Midbrain (tissue), 1 donor: ENCODE measurements at regions not wholly inside any gene's neighbourhood (a gene's known extent, or its start where the extent isn't known, plus 50 kb on each side); places are given as distances from the start of the nearest gene placed in this dataset.

Source experiments
- DNase-seq: peaks from one replicate; lab custom pipeline; 2025; lab: John Stamatoyannopoulos, UW

DNA sequence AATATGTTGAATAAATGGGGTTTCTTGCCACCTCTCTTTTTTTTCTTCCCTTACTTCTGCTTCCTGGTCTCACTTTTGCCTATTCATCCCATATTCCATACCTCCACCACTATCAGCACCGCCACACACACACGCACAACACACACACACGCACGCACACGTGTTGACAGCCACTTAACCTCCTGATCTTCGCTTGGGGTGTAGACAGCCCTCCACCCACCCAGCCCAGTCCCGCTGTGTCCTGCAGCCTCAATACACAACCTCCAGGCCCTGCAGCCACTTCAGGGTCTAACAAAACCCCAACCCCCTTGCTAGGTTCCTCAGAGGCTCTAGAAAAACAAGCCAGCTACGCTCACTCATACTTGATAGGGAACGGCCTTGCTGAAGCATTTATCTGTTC, 72.3 kb downstream of the LINC00237 start:
- DNase-seq = no peak

DNA sequence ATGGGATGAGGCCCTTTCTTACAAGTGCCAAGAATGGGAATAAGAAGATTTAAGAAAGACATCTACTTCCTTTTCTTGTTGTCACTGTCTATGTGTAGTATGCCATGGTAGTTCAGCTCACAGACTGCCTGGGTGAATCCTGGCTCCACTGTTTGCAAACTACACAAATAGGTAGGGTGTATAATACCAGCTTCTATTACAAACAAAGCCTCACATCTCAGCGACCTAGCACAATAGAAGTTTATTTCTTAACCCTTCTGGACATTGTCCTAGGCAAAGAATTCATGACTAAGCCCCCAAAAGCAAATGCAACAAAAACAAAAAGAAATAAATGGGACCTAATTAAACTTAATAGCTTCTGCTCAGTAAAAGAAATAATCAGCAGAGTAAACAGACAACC, 74.5 kb downstream of the LINC00237 start:
- no peak for DNase-seq

DNA sequence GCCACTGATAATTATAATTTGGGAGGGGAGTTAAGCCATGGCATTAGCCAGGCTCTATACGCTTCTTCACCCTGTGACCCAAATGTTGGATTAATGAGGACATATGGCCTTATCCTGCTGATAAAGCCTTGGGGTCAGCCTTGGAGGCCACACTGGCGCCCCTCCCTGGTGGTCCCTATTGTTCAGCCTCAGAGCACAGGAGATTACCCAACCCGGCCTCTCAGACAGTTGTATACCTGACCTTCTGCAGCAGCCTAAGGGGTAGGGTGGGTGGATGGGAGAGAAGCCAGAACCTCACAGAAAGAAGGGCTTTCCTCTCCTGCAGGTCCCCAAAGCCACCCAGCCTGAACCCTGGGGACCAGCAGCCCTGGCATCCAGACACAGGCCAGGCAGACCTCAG, 76.8 kb downstream of the LINC00237 start:
- no peak for DNase-seq

DNA sequence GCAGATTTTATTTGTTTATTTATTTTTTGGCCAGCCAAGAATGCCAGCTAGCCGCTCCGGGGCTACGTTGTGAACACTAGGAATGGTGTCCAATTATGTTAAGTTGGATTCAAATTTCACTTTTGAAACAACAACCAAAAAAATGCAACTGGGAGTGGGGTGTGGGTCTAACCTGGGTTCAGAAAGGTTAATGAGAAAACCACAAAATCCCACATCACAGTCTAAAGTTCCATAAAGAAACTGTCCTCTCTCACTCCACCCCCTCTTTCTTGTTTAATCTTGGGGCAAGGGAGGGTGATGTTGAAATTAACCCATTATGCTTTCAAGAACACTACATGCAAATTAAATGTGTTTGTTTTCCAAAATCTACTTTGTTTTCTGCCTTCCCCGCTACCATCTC, 77.2 kb downstream of the LINC00237 start:
- DNase-seq = no peak

DNA sequence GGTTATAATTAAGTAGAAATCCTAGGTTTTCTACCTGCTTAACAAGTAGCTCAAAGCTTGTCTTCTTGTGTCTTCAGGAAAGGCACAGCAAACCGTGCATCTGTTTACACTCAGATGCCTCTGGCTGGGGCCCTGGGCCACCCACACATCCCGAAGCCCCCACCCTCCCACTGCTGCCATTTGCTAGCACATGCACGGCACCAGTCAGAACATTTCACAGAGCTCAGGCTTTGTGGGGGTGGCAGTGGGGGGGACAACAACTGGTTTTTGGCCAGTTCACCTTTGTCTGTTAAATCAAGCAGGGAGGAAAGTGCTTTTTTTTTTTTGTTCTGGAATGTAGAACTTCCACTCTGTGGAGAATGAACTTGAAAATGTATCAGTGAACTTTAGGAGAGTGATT, 77.7 kb downstream of the LINC00237 start:
- no peak for DNase-seq

DNA sequence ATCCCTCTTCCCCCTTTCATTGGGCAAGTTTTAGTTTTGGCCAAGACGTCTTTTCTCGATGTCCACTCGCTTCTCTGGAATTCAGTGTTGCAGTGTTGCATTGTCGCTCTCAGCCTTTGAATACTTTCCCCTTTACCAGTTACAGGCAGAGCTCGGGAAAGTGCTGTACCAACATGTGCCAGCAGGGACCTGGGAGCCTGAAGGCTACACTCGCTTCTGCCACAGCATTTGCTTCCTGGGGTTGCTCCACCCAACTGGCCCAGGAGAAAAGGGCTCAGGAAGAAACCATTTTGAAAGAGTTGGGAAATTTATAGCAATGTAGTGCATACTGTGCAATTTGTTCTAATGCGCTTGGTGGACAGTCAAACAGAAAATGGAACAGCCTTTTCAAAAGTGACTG, 78.6 kb downstream of the LINC00237 start:
- DNase-seq = no peak

DNA sequence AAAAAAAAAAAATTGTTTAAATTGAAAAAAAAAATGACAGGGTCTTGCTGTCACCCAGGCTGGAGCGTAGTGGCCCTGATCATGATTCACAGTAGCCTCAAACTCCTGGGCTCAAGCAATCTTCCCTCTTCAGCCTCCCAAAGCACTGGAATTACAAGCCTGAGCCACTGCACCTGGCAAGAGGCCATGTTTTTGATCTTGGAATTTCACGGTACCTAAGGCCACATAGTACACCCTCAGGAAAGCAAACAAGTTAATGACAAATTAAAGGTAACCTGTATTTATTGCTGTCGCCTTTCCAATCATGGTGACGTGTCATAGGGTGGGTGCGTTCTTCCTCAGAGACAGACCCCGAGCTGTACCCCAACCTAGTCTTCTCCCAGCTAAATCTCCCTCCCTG, 79.2 kb downstream of the LINC00237 start:
- DNase-seq = no peak

DNA sequence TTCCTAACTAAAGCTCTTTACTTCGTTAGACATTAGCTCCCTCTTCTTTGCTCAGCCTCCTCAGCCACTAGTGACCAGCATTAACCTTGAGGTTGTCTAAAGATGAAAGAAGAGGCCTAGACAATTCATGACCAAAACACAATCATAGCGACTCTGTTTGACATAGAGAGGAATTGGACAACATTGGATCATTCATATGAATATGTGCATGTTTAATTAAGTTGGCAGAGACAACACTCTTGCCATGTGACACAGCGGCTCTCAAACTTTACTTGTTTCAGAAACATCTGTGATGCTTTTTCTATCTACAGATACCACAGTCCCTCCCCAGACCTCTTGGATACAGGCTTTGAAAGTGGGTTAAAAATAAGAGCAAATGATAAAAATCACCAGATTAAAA, 81.7 kb downstream of the LINC00237 start:
- no peak for DNase-seq

DNA sequence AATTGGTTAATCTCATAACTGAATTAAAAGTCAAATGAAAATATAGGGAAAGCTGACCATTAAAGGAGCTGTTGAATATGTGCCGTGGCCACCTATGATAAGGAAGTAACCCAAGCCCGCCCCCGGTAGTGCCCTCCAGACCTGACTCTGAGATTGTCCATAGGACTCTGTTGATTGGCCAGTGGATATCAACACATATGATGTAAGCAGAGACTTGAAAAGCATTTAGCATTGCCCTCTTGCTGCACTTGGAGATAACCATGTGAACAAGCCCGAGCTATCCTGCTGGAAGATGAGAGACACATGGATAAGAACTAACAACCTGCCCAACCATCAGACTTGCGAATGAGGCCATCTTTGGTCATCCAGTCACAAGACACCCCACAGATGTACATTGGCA, 83.2 kb downstream of the LINC00237 start:
- DNase-seq = no peak

DNA sequence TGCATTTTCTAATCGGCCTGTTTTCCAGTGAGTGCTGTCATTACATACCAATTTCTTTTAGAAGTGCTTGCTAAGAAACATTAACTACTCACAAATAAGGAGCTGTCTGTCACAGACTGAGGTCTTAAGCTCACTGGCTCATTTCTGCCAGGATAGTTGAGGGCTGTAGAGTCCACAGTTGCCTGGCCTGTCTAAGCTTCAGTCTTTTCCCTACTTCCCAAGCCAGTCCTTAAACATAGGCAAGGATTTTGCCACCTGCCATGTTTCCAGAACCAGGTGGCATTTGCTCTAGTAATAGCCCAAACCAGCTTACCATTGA, 84.7 kb downstream of the LINC00237 start:
- no peak for DNase-seq

DNA sequence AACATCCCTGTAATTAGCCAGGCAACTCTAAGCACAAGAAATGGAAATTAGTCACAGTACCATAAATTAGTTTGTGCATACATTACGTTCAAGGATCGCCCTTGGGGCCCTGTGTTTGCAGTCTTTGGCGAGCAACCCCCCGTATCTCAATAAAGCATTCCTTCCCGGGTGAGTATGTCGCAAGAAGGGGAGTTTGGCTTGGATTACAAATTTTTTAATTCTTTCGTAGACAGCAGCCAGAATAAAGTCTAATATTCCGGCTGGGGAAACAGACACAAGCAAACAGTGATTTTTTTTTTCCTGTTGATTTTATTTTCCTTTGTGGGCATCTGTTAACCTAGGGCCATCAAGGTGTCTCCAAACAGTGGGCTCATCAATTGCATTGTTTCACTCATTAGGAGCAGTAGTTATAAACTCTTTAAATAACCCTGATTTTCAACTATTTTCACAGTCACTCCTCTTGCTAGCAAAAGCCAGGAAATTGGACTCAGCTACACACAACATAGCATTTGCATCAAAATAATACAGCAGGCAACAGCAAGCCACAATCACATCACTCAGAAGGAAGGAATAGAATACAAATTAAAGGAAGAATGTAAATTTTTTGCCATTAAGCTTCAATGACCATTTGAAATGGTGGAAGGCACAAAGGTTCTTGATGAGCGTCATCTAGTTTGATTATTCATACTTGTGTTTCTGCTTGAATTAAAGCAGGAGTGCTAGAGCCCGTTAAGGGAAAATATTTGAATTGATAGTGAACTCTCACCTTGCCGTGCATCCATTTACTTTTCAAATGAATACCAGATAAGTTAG, 85.3 kb downstream of the LINC00237 start:
- DNase-seq = no peak

DNA sequence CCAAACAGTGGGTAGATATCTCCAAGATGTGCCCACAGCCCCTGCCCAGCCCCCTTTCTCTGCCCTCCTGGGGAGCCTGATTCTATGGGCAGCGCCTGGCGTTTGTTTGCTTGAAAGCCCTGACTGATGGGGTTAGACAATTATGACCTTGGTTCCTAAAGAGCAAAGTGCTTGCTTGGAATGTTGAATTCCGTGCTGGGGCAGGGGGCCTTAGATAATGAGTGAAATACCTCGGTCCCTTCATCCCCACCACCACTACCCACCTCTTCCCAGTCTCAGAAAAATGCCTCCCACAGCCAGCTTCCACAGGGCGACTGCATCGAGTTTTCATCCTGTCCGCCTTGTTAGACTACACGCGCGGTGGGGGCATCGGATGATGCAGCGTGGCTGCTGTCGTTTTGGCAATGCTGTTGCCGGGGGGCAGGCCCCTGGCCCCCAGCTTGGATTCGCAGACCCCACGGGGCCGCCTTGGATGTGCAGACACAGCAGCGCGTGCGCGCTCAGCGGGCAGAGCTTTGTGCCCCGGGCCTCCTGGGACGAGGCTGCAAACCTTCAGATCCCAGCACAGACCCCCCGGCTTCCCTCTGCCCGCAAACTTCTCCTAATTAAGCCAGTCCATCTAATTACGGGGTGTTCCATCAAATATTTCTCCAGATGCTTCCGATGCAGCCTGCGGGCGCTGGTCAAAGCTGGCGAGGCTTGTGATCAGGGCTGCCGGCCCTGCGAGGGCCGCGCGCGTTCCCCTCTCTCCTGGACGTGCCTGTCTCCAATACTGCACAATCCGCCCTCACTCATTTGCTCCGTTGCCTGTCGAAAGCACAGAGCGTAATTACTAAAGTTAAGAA, 86.1 kb downstream of the LINC00237 start:
- DNase-seq = no peak

DNA sequence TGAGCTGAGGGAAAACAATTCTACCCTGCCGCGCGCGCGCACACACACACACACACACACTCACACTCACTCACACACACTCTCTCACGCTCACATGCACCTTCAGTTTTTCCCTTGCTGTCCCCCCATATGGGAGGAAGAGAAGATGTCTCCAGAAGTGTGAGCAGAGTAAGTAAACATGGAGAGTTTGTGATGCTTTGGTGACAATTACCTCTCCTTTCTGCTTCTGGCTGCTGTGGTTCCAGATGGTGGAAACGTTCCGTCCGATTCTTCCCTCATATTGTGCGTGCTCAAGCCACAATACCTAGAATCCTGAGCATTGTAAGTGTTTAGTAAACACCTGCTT, 86.7 kb downstream of the LINC00237 start:
- no peak for DNase-seq

DNA sequence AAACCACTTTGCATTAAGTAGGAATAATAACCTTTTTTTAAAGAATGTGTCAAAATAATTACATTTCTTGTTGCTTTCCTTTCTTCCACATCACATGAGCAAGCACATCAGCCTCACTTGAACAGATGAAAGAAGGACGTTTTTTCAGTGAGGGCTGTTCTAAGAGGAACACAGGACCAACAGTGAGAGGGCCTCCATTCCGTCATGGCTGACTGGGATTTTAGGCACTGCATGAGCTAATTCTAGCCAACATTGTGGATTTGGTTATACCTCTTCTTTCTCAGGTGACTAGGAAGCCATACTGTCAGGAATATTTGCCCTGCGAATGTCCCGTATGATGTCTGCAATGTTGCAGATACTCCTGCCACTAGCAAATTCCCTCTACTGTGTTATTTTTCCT, 87.6 kb downstream of the LINC00237 start:
- DNase-seq = no peak

DNA sequence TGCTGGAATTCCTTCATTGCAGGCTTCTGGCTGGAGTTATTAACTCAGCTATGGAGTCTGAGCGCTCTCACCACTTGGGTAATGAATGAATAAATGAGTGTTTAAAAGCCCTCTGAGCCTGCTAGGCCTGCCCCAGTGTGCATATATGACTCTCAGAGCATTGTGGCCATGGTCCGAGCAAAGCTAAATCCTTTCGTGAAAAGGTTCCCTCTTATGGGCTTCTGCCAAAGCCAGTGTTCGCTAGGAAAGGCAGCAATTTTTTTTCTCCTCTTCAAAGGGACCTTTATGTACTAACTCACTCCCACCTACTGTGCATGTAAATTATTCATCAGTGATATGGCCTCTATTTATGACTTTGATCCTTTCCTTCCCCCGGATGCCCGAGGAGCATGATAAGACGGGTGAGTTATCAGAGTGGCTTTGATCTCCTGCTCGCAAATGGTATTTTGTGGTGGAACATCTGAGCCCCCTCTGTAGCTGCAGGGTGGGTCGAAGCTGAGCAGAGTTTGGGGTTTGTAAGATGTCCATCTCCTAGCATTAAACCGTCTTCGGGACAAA, 88.6 kb downstream of the LINC00237 start:
- DNase-seq = no peak

DNA sequence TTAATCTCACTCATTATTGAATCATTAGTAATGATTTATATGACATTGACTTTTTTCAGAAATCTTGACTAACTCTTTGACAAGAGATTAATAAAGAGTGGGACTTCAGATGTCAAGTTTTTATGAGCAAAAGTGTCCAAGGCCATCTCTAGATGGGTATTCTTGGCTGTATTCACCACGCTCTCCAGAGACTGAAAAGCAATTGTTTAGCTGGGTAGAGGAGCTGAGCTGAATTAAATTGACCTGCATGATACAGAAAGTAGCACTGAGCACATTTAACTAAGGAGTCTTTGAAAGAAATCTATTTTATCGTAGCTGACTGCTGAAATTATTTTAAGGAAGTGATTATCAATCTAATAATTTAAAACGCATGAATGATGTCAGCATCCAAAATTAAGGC, 89.4 kb downstream of the LINC00237 start:
- peak; percentile 6 for DNase-seq

DNA sequence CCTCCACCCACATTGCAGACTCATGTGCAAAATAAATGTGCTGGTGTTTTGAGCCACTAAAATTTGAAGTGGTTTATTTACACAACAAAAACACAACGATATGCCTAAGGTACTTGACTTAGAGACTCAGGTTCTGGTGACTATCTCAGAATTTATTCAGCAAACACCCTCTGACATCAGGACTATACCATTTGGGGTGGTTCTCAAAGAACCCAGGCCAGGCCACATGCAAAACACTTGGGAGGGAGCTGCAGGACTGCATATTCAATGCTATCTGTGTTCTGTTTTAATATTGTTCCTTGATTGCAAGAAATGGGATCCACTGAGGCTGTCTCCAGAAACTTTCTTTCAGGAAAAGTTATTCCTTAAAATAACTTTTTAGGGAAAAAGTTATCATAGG, 91.6 kb downstream of the LINC00237 start:
- no peak for DNase-seq

DNA sequence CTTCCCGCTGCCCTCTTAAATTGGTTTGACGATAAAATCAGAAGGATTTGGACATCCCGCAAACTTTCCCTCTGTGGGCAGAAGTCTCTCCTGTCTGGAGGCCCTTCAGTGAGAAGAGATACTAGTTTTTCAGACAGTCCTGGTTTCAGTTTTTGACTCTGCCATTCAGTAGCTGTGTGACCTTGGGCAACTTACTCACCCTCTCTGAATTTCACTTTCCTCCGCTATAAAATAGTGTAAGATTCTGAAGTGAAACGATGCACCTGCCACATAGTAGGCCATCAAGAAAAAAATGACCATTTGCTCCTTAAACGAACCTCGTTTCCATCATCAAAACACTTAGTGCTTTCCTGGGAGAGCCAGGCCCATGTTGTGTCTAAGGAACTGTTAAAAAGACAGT, 97.2 kb downstream of the LINC00237 start:
- no peak for DNase-seq

DNA sequence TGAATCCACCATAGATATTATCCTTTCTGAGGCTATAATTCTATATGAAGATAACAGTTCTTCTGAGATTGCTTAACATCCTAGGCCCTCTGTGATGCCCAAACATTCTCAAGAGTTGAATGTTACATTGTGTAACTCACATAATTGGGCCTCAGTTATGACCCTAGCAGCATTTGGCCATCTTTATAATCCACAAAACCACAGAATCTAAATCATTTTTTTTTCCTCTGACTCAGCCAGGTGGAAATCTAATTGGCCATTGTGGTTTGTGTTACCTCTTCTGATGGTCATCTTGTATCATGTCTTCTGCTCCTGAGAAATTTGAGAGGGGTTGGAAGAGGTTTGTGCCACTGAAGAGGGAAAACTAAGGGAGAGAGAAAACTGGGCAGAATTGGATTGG, 99.5 kb downstream of the LINC00237 start:
- DNase-seq = no peak

DNA sequence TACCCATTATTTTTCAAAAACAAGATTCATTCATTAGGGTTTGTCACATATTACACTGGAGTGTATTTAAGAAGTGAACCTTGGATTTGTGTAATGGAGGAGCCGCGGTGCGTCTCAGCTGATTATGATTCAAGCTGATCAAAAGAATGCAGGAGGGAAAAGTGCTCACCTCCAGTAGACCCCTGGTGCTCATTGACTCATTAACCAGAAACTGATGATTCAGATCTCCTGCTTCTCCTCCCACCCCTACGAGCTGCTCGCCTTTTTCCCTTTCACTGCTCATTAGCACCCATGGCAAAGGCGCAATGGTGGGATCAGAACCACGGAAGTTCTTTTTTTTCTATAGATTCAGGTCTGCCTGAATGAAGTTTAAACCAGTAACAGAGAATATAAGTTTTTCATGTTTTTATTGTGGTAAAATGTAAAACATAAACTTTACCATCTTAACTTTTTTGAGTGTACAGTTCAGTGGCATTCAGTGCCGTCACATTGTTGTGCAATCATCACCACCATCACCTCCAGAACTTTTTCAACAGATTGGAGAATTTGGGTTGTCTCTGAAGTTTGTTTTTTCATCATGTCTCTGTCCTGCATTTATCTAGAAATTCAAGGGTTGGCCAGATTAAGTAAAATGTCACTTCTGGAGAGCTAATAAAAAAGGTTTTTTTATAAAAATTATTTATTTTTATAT, 101.6 kb downstream of the LINC00237 start:
- no peak for DNase-seq

DNA sequence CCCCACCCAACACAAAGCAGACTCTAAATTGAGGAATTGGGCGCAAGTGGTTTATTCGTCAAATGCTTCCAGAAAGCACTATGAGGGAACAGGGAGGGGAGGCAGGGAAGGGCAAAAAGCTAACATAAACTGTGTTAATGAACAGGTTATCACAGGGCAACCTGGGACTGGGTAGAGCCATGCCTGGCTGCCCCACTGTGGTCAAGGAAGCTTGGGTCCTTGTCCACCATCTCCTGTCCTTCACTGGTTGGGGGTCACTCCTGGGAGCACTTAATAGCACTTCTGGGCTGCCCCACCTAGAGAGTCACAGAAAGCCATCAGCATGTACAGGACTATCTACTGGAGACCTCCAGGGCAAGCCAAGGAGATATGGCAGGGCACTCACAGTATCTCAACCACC, 102.3 kb downstream of the LINC00237 start:
- DNase-seq = no peak

DNA sequence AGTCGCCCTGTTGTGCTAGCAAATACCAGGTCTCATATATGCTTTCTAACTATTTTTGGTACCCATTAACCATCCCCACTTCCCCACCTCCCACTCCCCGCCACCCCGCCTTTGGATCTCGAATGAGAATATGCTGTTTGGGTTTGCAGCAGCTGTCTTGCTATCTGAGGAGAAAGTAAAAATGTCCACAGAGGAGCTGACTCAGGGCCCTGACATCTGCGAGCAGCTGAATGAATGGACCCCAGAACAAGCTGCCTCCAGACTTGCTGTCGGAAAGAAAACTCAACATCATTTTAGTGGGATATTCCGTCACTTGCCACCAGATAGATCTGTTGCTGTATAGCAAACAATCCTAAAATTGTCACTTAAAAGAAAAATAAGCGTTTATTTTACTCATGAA, 103.7 kb downstream of the LINC00237 start:
- no peak for DNase-seq

DNA sequence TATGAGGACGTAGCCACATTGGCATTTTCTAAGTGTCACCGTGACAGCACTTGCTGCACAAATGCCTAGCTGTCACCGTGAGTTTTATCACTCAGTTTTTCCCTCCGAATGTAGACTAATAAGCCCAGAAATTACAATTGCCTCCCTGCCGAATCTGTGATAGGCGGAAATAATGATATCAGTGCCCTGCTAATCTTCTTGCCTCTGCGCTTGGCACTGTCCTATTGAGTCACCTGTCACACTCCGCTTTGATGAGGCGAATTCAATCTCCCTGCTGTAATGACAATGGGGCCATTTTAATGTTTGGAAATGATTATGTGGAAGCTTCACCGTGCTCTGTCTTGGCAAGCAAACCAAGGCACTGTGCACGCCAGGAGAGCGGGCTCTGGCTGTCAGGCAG, 112.8 kb downstream of the LINC00237 start:
- DNase-seq = no peak
